ENCODE measurements at regions not wholly inside any gene's neighbourhood (a gene's known extent, or its start where the extent isn't known, plus 50 kb on each side); places are given as distances from the start of the nearest gene placed in this dataset.

DNA sequence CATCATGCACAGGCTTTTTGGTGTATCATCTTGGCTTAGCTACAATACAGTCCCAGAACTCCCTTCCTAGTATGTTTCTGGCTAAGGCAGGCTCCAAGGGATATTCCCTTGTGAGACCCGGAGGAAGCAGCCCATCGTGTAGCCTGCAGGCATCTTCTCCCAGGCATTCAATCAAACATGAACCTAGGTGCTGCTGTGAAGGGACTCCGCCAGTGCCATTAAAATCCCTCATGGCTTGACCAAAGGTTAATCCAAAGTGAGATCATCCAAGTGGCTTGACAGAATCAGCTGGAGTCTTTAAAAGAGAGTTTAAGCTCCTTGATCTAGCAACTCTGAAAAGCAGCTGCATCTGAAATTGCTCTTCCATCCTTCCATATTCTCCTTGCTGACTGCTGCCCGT lies 333.9 kb downstream of the DIRAS2 start:
- POLR2A ChIA-PET, result no interaction called here
- in situ Hi-C loops (cut with MboI), result no loop called here

More for the DNA sequence above, 333.9 kb downstream of the DIRAS2 start:
- Histone ChIP-seq H3K4me3 (no peak overlapping the region), H3K4me1 (ENCODE audit: control insufficient read depth, insufficient read depth, low read length) (no peaks in the 10 kb centered on the region), H3K36me3 (ENCODE audit: control insufficient read depth in 2 of 2, insufficient read depth in 2 of 2, low read length in 1 of 2) (no peaks in the 10 kb centered on the region), H3K27ac (ENCODE audit: control insufficient read depth, insufficient read depth) (no peak overlapping the region), H3K27me3 (replicated peaks in 1 of 2; ENCODE audit: control insufficient read depth in 2 of 2, insufficient read depth in 2 of 2, low read length in 1 of 2) (peaks cover 2 to 3% of the 10 kb centered on the region in 2 experiments; a peak in 2 of 4 replicates), H2AFZ (ENCODE audit: control insufficient read depth, low read depth, low read length) (no peak overlapping the region), H3K4me2 (ENCODE audit: control insufficient read depth, insufficient read depth) (no peak overlapping the region), H3K79me2 (ENCODE audit: control insufficient read depth, insufficient read depth, low read length) (no peaks in the 10 kb centered on the region), H3K9ac (ENCODE audit: control insufficient read depth, insufficient read depth, low read length) (no peak overlapping the region), H3K9me3 (replicated peaks; ENCODE audit: control insufficient read depth, insufficient read depth, low read length) (no peaks in the 10 kb centered on the region), H4K20me1 (ENCODE audit: control insufficient read depth, insufficient read depth) (no peaks in the 10 kb centered on the region)
- DNase-seq (ENCODE audit: low read depth, low spot score) (no peak), FAIRE-seq (no peak), ATAC-seq (no peak)
- no peak for TF ChIP-seq BMI1 (IDR thresholded peaks at IDR 0.05; ENCODE audit: borderline replicate concordance)
- TF ChIP-seq, protein P1, sequence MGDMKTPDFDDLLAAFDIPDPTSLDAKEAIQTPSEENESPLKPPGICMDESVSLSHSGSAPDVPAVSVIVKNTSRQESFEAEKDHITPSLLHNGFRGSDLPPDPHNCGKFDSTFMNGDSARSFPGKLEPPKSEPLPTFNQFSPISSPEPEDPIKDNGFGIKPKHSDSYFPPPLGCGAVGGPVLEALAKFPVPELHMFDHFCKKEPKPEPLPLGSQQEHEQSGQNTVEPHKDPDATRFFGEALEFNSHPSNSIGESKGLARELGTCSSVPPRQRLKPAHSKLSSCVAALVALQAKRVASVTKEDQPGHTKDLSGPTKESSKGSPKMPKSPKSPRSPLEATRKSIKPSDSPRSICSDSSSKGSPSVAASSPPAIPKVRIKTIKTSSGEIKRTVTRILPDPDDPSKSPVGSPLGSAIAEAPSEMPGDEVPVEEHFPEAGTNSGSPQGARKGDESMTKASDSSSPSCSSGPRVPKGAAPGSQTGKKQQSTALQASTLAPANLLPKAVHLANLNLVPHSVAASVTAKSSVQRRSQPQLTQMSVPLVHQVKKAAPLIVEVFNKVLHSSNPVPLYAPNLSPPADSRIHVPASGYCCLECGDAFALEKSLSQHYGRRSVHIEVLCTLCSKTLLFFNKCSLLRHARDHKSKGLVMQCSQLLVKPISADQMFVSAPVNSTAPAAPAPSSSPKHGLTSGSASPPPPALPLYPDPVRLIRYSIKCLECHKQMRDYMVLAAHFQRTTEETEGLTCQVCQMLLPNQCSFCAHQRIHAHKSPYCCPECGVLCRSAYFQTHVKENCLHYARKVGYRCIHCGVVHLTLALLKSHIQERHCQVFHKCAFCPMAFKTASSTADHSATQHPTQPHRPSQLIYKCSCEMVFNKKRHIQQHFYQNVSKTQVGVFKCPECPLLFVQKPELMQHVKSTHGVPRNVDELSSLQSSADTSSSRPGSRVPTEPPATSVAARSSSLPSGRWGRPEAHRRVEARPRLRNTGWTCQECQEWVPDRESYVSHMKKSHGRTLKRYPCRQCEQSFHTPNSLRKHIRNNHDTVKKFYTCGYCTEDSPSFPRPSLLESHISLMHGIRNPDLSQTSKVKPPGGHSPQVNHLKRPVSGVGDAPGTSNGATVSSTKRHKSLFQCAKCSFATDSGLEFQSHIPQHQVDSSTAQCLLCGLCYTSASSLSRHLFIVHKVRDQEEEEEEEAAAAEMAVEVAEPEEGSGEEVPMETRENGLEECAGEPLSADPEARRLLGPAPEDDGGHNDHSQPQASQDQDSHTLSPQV (IDR thresholded peaks at IDR 0.05), result no peak
- TF ChIP-seq MYB (IDR thresholded peaks at IDR 0.05; ENCODE audit: borderline replicate concordance, low read depth, low read length), result no peak
- no peak for TF ChIP-seq NFIC (IDR thresholded peaks at IDR 0.05; ENCODE audit: low read depth, low read length)
- TF ChIP-seq SP1 (IDR thresholded peaks at IDR 0.05; ENCODE audit: low read depth, low read length), result no peak
- no peak for TF ChIP-seq POLR2A (IDR thresholded peaks at IDR 0.05; ENCODE audit: low read depth, low read length)
- TF ChIP-seq SRF (IDR thresholded peaks at IDR 0.05; ENCODE audit: low read depth in 2 of 2, low read length in 2 of 2), result no peak
- TF ChIP-seq EZH2 (IDR thresholded peaks at IDR 0.05; ENCODE audit: borderline replicate concordance, control insufficient read depth, low read depth, low read length), result no peak
- no peak for TF ChIP-seq ZNF384 (IDR thresholded peaks at IDR 0.05; ENCODE audit: borderline replicate concordance, low read depth, low read length)
- TF ChIP-seq, protein P2, sequence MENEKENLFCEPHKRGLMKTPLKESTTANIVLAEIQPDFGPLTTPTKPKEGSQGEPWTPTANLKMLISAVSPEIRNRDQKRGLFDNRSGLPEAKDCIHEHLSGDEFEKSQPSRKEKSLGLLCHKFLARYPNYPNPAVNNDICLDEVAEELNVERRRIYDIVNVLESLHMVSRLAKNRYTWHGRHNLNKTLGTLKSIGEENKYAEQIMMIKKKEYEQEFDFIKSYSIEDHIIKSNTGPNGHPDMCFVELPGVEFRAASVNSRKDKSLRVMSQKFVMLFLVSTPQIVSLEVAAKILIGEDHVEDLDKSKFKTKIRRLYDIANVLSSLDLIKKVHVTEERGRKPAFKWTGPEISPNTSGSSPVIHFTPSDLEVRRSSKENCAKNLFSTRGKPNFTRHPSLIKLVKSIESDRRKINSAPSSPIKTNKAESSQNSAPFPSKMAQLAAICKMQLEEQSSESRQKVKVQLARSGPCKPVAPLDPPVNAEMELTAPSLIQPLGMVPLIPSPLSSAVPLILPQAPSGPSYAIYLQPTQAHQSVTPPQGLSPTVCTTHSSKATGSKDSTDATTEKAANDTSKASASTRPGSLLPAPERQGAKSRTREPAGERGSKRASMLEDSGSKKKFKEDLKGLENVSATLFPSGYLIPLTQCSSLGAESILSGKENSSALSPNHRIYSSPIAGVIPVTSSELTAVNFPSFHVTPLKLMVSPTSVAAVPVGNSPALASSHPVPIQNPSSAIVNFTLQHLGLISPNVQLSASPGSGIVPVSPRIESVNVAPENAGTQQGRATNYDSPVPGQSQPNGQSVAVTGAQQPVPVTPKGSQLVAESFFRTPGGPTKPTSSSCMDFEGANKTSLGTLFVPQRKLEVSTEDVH (IDR thresholded peaks at IDR 0.05; ENCODE audit: low read depth, partially characterized antibody), result no peak
- no peak for TF ChIP-seq NR2C2 (IDR thresholded peaks at IDR 0.05; ENCODE audit: borderline replicate concordance, control insufficient read depth, insufficient read length, low read depth)
- no peak for TF ChIP-seq SREBF1 (IDR thresholded peaks at IDR 0.05; ENCODE audit: low read length)
- TF ChIP-seq EED (IDR thresholded peaks at IDR 0.05; ENCODE audit: low read depth), result no peak
- TF ChIP-seq SMC3 (IDR thresholded peaks at IDR 0.05; ENCODE audit: borderline replicate concordance, low read length), result no peak
- TF ChIP-seq WRNIP1 (IDR thresholded peaks at IDR 0.05; ENCODE audit: borderline replicate concordance, low read depth, low read length), result no peak
- TF ChIP-seq, protein P3, sequence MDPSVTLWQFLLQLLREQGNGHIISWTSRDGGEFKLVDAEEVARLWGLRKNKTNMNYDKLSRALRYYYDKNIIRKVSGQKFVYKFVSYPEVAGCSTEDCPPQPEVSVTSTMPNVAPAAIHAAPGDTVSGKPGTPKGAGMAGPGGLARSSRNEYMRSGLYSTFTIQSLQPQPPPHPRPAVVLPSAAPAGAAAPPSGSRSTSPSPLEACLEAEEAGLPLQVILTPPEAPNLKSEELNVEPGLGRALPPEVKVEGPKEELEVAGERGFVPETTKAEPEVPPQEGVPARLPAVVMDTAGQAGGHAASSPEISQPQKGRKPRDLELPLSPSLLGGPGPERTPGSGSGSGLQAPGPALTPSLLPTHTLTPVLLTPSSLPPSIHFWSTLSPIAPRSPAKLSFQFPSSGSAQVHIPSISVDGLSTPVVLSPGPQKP (IDR thresholded peaks at IDR 0.05; ENCODE audit: low read depth, low read length), result no peak
- no peak for TF ChIP-seq IKZF2 (IDR thresholded peaks at IDR 0.05)
- no peak for TF ChIP-seq HDAC6 (IDR thresholded peaks at IDR 0.05; ENCODE audit: unreplicated experiment)
- no peak for TF ChIP-seq CREM (IDR thresholded peaks at IDR 0.05; ENCODE audit: low read depth)
- BruUV-seq (replicated peaks), result no TSS peak
- ChIA-PET CTCF (no interaction called here), RAD21 (ENCODE audit: unreplicated experiment) (no interaction called here), SMC1A (ENCODE audit: uncharacterized antibody, unreplicated experiment) (interaction anchor here (1.4 kb wide), 1 partner anchor 9 kb away, joined by 4 read pairs; no protein-coding TSS in a partner anchor)
- intact Hi-C loops (cut with micrococcal nuclease; ENCODE audit: unreplicated experiment), result no loop called here
- WGBS (ENCODE audit: insufficient coverage, insufficient replicate concordance, low lambda C conversion rate, missing lambda C conversion rate), result 35% methylated on average over 4 of the region's 4 CpGs
